Neural progenitor cell (in vitro differentiated cells): ENCODE measurements at regions not wholly inside any gene's neighbourhood (a gene's known extent, or its start where the extent isn't known, plus 50 kb on each side); places are given as distances from the start of the nearest gene placed in this dataset.

ENCODE experiments used
- DNase-seq: peaks from one replicate; pipeline ENCODE4 v3.0.0-alpha.2; 2016; ENCODE audit warnings: low spot score
- H2AFZ ChIP-seq: fragments of 200-600 bp; sonication (generic); replicated peaks from 2 replicates; pipeline ENCODE4 v1.6.1; 2016; ENCODE audit warnings: antibody characterized with exemption
- H3F3A ChIP-seq: fragments of 200-600 bp; sonication (generic); 2 replicates; pipeline ENCODE4 v1.6.1; 2016; ENCODE audit warnings: antibody characterized with exemption, low read depth
- H3K27ac ChIP-seq: fragments of 200-600 bp; sonication (generic); 2 replicates; pipeline ENCODE4 v1.5.1; 2016; ENCODE audit warnings: mild to moderate bottlenecking
- H3K27me3 ChIP-seq: fragments of 200-600 bp; sonication (generic); 2 replicates; pipeline ENCODE4 v1.6.1; 2016; ENCODE audit warnings: mild to moderate bottlenecking, moderate library complexity
- H3K36me3 ChIP-seq: fragments of 200-600 bp; sonication (generic); 2 replicates; pipeline ENCODE4 v1.5.1; 2016
- H3K4me1 ChIP-seq: fragments of 200-600 bp; sonication (generic); 2 replicates; pipeline ENCODE4 v1.6.1; 2016; ENCODE audit warnings: mixed run types
- H3K4me2 ChIP-seq: fragments of 200-600 bp; sonication (generic); 2 replicates; pipeline ENCODE4 v1.6.1; 2016
- H3K4me3 ChIP-seq: fragments of 200-600 bp; sonication (generic); 2 replicates; pipeline ENCODE4 v1.5.1; 2016
- H3K79me2 ChIP-seq: fragments of 200-600 bp; sonication (generic); 2 replicates; pipeline ENCODE4 v1.6.1; 2016; ENCODE audit warnings: low read depth
- H3K9ac ChIP-seq: fragments of 200-600 bp; sonication (generic); 2 replicates; pipeline ENCODE4 v1.6.1; 2016
- H3K9me3 ChIP-seq: fragments of 200-600 bp; sonication (generic); 2 replicates; pipeline ENCODE4 v1.5.1; 2016; ENCODE audit warnings: low read depth
- H4K20me1 ChIP-seq: fragments of 200-600 bp; sonication (generic); 2 replicates; pipeline ENCODE4 v1.6.1; 2016; ENCODE audit warnings: low read depth
- H3K27ac Mint-ChIP-seq: 3 replicates; pipeline ENCODE4 v1.8.0; 2021; ENCODE audit warnings: mixed read lengths
- H3K27me3 Mint-ChIP-seq: 2 replicates; pipeline ENCODE4 v1.8.0; 2022; ENCODE audit warnings: low read depth, mild to moderate bottlenecking, inconsistent platforms, moderate library complexity, mixed read lengths; ENCODE audit not compliant: insufficient read depth
- H3K36me3 Mint-ChIP-seq: 3 replicates; pipeline ENCODE4 v1.8.0; 2021; ENCODE audit warnings: mixed read lengths
- H3K4me1 Mint-ChIP-seq: 3 replicates; pipeline ENCODE4 v1.8.0; 2021; ENCODE audit warnings: mixed read lengths
- H3K4me3 Mint-ChIP-seq: 3 replicates; pipeline ENCODE4 v1.8.0; 2021; ENCODE audit warnings: mild to moderate bottlenecking, moderate library complexity, mixed read lengths
- H3K9me3 Mint-ChIP-seq: 3 replicates; pipeline ENCODE4 v1.8.0; 2020; ENCODE audit warnings: mixed read lengths
- CTCF ChIP-seq: fragments of 200-600 bp; sonication (generic); IDR thresholded peaks from 2 replicates; pipeline ENCODE4 v1.5.1; 2017; ENCODE audit warnings: antibody characterized with exemption, mild to moderate bottlenecking
- EZH2 ChIP-seq: fragments of 200-600 bp; sonication (generic); IDR thresholded peaks from 2 replicates; pipeline ENCODE4 v1.6.1; 2017; ENCODE audit warnings: antibody characterized with exemption, mild to moderate bottlenecking, moderate library complexity
- EZH2phosphoT487 ChIP-seq: fragments of 200-600 bp; sonication (generic); IDR thresholded peaks from 2 replicates; pipeline ENCODE4 v1.6.1; 2017; ENCODE audit warnings: antibody characterized with exemption

GRCh38 chr13:44103429-44104196, 223.9 kb downstream of the LACC1 start:
- H3K4me3 ChIP-seq: no peak overlapping the region
- H3K4me1 ChIP-seq: no peaks in the 10 kb centered on the region
- peaks cover 16% of the 10 kb centered on the region for H3K4me1 Mint-ChIP-seq
- DNase-seq: no peak
- H3K27ac Mint-ChIP-seq: no peak overlapping the region
- H3K27ac ChIP-seq: no peak overlapping the region
- H3K36me3 Mint-ChIP-seq: peaks cover 4% of the 10 kb centered on the region
- no peak overlapping the region for H3K4me2 ChIP-seq
- H4K20me1 ChIP-seq: no peaks in the 10 kb centered on the region
- no peaks in the 10 kb centered on the region for H3K36me3 ChIP-seq
- H3K9me3 Mint-ChIP-seq: peaks cover 29% of the 10 kb centered on the region
- no peak overlapping the region for H3K9ac ChIP-seq
- peaks cover 6% of the 10 kb centered on the region for H3K27me3 Mint-ChIP-seq
- no peak overlapping the region for H2AFZ ChIP-seq
- TF ChIP-seq EZH2 (no peak), CTCF (no peak), EZH2phosphoT487 (no peak)
- H3K27me3 ChIP-seq: no peaks in the 10 kb centered on the region
- H3K4me3 Mint-ChIP-seq: no peak overlapping the region
- no peaks in the 10 kb centered on the region for H3K79me2 ChIP-seq
- no peaks in the 10 kb centered on the region for H3F3A ChIP-seq
- peaks cover 15% of the 10 kb centered on the region for H3K9me3 ChIP-seq

- H3F3A ChIP-seq: no peaks in the 10 kb centered on the region
- no peak for DNase-seq
- no peak overlapping the region for H3K27ac ChIP-seq
- no peak overlapping the region for H3K27ac Mint-ChIP-seq
- no peaks in the 10 kb centered on the region for H3K27me3 ChIP-seq
- H4K20me1 ChIP-seq: no peaks in the 10 kb centered on the region
- H3K4me3 ChIP-seq: no peak overlapping the region
- TF ChIP-seq CTCF: no peak
- no peak for TF ChIP-seq EZH2phosphoT487
- no peak for TF ChIP-seq EZH2
- peaks cover 3% of the 10 kb centered on the region for H3K36me3 Mint-ChIP-seq
- peaks cover 16% of the 10 kb centered on the region for H3K4me1 Mint-ChIP-seq
- H3K4me3 Mint-ChIP-seq: peak overlapping the region; percentile 11
- H3K9ac ChIP-seq: no peak overlapping the region
- H3K4me2 ChIP-seq: no peak overlapping the region
- peaks cover 29% of the 10 kb centered on the region for H3K9me3 Mint-ChIP-seq
- no peaks in the 10 kb centered on the region for H3K4me1 ChIP-seq
- no peak overlapping the region for H2AFZ ChIP-seq
- H3K9me3 ChIP-seq: peaks cover 15% of the 10 kb centered on the region
- peaks cover 6% of the 10 kb centered on the region for H3K27me3 Mint-ChIP-seq
- no peaks in the 10 kb centered on the region for H3K36me3 ChIP-seq
- no peaks in the 10 kb centered on the region for H3K79me2 ChIP-seq
Measured at GRCh38 chr13:44104197-44104490, 224.4 kb downstream of the LACC1 start.

GRCh38 chr13:44104969-44105368, 225.3 kb downstream of the LACC1 start:
- H3K27ac Mint-ChIP-seq: peak overlapping the region; percentile 10

More at GRCh38 chr13:44104969-44105368, 225.3 kb downstream of the LACC1 start:
- Mint-ChIP-seq H3K36me3 (peaks cover 3% of the 10 kb centered on the region), H3K9me3 (peaks cover 24% of the 10 kb centered on the region), H3K4me3 (no peak overlapping the region), H3K4me1 (peaks cover 16% of the 10 kb centered on the region), H3K27me3 (peaks cover 6% of the 10 kb centered on the region)
- no peak for DNase-seq
- Histone ChIP-seq H3K4me2 (no peak overlapping the region), H3K79me2 (no peaks in the 10 kb centered on the region), H3K9me3 (peaks cover 15% of the 10 kb centered on the region), H3K4me3 (no peak overlapping the region), H3F3A (no peaks in the 10 kb centered on the region), H3K27ac (no peak overlapping the region), H2AFZ (no peak overlapping the region), H3K36me3 (no peaks in the 10 kb centered on the region), H3K27me3 (no peaks in the 10 kb centered on the region), H4K20me1 (no peaks in the 10 kb centered on the region), H3K9ac (no peak overlapping the region), H3K4me1 (no peaks in the 10 kb centered on the region)
- TF ChIP-seq EZH2 (no peak), EZH2phosphoT487 (no peak), CTCF (no peak)
